ENCODE measurements at regions not wholly inside any gene's neighbourhood (a gene's known extent, or its start where the extent isn't known, plus 50 kb on each side); places are given as distances from the start of the nearest gene placed in this dataset.

DNA sequence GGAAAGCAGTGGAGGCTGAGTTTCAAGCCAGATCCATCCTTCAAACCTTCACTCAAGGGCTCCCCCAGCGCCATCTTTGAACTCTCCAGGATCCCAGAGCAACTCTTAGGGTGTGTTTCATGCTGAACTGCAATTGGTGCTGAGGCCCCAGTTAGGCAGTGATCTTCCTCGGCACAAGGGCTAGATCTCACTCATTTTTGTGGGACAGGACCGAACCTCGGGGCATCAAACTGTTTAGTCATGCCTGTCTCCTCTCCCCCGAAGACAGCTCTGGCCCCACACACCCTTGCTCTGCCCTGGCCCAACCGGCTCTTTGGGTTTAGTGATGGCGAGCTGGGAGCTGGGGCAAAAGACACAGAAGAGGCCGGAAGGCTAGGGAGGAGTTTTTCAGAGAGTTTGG lies 115.1 kb downstream of the NUFIP1 start:
- DNase-seq (ENCODE audit: low spot score) = no peak
- TF ChIP-seq GABPA (IDR thresholded peaks at IDR 0.05 in 1 of 2, conservative IDR thresholded peaks at IDR 0.05 in 1 of 2) (no peak), EGR1 (IDR thresholded peaks at IDR 0.05; ENCODE audit: low read depth in 2 of 2) (no peak), JUND (IDR thresholded peaks at IDR 0.05) (no peak), YY1 (IDR thresholded peaks at IDR 0.05) (no peak), TAF1 (conservative IDR thresholded peaks at IDR 0.05) (no peak), HNF4G (IDR thresholded peaks at IDR 0.05) (no peak), NR2F2 (IDR thresholded peaks at IDR 0.05) (no peak), SP1 (IDR thresholded peaks at IDR 0.05) (no peak), FOXA1 (IDR thresholded peaks at IDR 0.05) (no peak), RAD21 (IDR thresholded peaks at IDR 0.05) (no peak), HNF4A (conservative IDR thresholded peaks at IDR 0.05) (no peak), FOXA2 (IDR thresholded peaks at IDR 0.05) (no peak), RXRA (IDR thresholded peaks at IDR 0.05) (no peak)
- TF ChIP-seq, protein P1, sequence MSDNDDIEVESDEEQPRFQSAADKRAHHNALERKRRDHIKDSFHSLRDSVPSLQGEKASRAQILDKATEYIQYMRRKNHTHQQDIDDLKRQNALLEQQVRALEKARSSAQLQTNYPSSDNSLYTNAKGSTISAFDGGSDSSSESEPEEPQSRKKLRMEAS (IDR thresholded peaks at IDR 0.05) = no peak
- TF ChIP-seq, protein P2, sequence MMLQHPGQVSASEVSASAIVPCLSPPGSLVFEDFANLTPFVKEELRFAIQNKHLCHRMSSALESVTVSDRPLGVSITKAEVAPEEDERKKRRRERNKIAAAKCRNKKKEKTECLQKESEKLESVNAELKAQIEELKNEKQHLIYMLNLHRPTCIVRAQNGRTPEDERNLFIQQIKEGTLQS (IDR thresholded peaks at IDR 0.05) = no peak
- TF ChIP-seq, protein P3, sequence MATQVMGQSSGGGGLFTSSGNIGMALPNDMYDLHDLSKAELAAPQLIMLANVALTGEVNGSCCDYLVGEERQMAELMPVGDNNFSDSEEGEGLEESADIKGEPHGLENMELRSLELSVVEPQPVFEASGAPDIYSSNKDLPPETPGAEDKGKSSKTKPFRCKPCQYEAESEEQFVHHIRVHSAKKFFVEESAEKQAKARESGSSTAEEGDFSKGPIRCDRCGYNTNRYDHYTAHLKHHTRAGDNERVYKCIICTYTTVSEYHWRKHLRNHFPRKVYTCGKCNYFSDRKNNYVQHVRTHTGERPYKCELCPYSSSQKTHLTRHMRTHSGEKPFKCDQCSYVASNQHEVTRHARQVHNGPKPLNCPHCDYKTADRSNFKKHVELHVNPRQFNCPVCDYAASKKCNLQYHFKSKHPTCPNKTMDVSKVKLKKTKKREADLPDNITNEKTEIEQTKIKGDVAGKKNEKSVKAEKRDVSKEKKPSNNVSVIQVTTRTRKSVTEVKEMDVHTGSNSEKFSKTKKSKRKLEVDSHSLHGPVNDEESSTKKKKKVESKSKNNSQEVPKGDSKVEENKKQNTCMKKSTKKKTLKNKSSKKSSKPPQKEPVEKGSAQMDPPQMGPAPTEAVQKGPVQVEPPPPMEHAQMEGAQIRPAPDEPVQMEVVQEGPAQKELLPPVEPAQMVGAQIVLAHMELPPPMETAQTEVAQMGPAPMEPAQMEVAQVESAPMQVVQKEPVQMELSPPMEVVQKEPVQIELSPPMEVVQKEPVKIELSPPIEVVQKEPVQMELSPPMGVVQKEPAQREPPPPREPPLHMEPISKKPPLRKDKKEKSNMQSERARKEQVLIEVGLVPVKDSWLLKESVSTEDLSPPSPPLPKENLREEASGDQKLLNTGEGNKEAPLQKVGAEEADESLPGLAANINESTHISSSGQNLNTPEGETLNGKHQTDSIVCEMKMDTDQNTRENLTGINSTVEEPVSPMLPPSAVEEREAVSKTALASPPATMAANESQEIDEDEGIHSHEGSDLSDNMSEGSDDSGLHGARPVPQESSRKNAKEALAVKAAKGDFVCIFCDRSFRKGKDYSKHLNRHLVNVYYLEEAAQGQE (IDR thresholded peaks at IDR 0.05) = no peak
- TF ChIP-seq, protein P4, sequence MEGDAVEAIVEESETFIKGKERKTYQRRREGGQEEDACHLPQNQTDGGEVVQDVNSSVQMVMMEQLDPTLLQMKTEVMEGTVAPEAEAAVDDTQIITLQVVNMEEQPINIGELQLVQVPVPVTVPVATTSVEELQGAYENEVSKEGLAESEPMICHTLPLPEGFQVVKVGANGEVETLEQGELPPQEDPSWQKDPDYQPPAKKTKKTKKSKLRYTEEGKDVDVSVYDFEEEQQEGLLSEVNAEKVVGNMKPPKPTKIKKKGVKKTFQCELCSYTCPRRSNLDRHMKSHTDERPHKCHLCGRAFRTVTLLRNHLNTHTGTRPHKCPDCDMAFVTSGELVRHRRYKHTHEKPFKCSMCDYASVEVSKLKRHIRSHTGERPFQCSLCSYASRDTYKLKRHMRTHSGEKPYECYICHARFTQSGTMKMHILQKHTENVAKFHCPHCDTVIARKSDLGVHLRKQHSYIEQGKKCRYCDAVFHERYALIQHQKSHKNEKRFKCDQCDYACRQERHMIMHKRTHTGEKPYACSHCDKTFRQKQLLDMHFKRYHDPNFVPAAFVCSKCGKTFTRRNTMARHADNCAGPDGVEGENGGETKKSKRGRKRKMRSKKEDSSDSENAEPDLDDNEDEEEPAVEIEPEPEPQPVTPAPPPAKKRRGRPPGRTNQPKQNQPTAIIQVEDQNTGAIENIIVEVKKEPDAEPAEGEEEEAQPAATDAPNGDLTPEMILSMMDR (IDR thresholded peaks at IDR 0.05; ENCODE audit: low read depth, low read length, missing input control) = no peak
- TF ChIP-seq, protein P5, sequence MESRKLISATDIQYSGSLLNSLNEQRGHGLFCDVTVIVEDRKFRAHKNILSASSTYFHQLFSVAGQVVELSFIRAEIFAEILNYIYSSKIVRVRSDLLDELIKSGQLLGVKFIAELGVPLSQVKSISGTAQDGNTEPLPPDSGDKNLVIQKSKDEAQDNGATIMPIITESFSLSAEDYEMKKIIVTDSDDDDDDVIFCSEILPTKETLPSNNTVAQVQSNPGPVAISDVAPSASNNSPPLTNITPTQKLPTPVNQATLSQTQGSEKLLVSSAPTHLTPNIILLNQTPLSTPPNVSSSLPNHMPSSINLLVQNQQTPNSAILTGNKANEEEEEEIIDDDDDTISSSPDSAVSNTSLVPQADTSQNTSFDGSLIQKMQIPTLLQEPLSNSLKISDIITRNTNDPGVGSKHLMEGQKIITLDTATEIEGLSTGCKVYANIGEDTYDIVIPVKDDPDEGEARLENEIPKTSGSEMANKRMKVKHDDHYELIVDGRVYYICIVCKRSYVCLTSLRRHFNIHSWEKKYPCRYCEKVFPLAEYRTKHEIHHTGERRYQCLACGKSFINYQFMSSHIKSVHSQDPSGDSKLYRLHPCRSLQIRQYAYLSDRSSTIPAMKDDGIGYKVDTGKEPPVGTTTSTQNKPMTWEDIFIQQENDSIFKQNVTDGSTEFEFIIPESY (IDR thresholded peaks at IDR 0.05) = no peak
- 95% methylated on average over 8 of the region's 8 CpGs for WGBS
- peaks cover 0 to 6% (median 2%) of the 10 kb centered on the region in 4 donors for H3K4me1 ChIP-seq (ENCODE audit: control insufficient read depth in 4 of 4, insufficient read depth in 4 of 4, low read length in 3 of 4)
- no peak overlapping the region for H3K27ac ChIP-seq (ENCODE audit: low read depth in 1 of 2, low read length in 2 of 2)
- H3K9me3 ChIP-seq (ENCODE audit: control insufficient read depth in 4 of 4, low read length in 3 of 4) = peaks cover 0 to 4% (median 0%) of the 10 kb centered on the region in 4 donors
- H3K4me3 ChIP-seq (ENCODE audit: low read depth in 1 of 3, low read length in 3 of 3) = no peak overlapping the region
- no peaks in the 10 kb centered on the region for H3K36me3 ChIP-seq (ENCODE audit: control insufficient read depth in 4 of 4, insufficient read depth in 3 of 4, low read depth in 1 of 4, low read length in 3 of 4)
- H3K9ac ChIP-seq (ENCODE audit: low read depth in 1 of 2, low read length in 2 of 2) = no peak overlapping the region
- no peaks in the 10 kb centered on the region for H3K27me3 ChIP-seq (ENCODE audit: control insufficient read depth in 4 of 4, insufficient read depth in 4 of 4, low read length in 3 of 4)

Measured in liver (tissue), 8 donors.